ENCODE measurements at regions not wholly inside any gene's neighbourhood (a gene's known extent, or its start where the extent isn't known, plus 50 kb on each side); places are given as distances from the start of the nearest gene placed in this dataset.

GRCh38 chr13:40254394-40254793 lies 412.0 kb downstream of the FOXO1 start:
- H3K27me3 ChIP-seq = no peaks in the 10 kb centered on the region
- no peak overlapping the region for H3K4me2 ChIP-seq
- H3K36me3 ChIP-seq = no peaks in the 10 kb centered on the region

DNA sequence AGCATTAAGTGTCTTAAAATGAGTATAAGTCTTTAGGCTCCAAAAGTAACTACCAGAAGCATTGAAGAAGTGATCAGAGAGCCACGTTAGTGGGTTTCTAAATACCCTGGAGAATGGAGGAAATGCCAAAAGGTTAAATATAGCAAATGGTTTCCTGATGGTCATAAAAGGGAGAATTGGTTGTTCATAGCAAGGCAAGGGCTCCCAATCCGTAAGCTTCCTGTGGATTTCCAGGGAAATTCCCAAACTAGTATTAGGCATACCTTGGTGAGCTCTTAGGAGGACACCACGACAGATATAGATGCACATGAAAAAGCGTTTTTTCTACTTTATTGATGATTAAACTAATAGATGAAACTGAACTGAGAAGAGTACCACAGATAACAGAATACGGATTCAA lies 410.9 kb downstream of the FOXO1 start:
- no peak overlapping the region for H3K4me3 Mint-ChIP-seq
- no peak overlapping the region for H2AFZ ChIP-seq (replicated peaks)
- H3K27me3 ChIP-seq = no peaks in the 10 kb centered on the region
- H3K4me3 ChIP-seq = no peak overlapping the region
- no peak for DNase-seq (ENCODE audit: low spot score)
- H3K79me2 ChIP-seq (ENCODE audit: low read depth) = no peaks in the 10 kb centered on the region
- no peaks in the 10 kb centered on the region for H3K4me1 Mint-ChIP-seq
- no peaks in the 10 kb centered on the region for H4K20me1 ChIP-seq (ENCODE audit: low read depth)
- H3K9ac ChIP-seq = no peak overlapping the region
- H3K9me3 Mint-ChIP-seq = no peaks in the 10 kb centered on the region
- H3K27ac ChIP-seq = no peak overlapping the region
- TF ChIP-seq EZH2phosphoT487 (IDR thresholded peaks at IDR 0.05) (no peak), EZH2 (IDR thresholded peaks at IDR 0.05) (no peak)
- TF ChIP-seq, protein P1, sequence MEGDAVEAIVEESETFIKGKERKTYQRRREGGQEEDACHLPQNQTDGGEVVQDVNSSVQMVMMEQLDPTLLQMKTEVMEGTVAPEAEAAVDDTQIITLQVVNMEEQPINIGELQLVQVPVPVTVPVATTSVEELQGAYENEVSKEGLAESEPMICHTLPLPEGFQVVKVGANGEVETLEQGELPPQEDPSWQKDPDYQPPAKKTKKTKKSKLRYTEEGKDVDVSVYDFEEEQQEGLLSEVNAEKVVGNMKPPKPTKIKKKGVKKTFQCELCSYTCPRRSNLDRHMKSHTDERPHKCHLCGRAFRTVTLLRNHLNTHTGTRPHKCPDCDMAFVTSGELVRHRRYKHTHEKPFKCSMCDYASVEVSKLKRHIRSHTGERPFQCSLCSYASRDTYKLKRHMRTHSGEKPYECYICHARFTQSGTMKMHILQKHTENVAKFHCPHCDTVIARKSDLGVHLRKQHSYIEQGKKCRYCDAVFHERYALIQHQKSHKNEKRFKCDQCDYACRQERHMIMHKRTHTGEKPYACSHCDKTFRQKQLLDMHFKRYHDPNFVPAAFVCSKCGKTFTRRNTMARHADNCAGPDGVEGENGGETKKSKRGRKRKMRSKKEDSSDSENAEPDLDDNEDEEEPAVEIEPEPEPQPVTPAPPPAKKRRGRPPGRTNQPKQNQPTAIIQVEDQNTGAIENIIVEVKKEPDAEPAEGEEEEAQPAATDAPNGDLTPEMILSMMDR (IDR thresholded peaks at IDR 0.05) = no peak
- no peak overlapping the region for H3K27ac Mint-ChIP-seq
- no peak overlapping the region for H3K4me2 ChIP-seq
- H3K4me1 ChIP-seq = no peaks in the 10 kb centered on the region
- no peaks in the 10 kb centered on the region for H3K36me3 ChIP-seq
- no peaks in the 10 kb centered on the region for H3K9me3 ChIP-seq (ENCODE audit: low read depth)
- H3K36me3 Mint-ChIP-seq = no peaks in the 10 kb centered on the region
- H3K27me3 Mint-ChIP-seq (ENCODE audit: insufficient read depth, low read depth) = peaks cover 3% of the 10 kb centered on the region
- H3F3A ChIP-seq (ENCODE audit: low read depth) = no peaks in the 10 kb centered on the region

More at GRCh38 chr13:40254394-40254793, 412.0 kb downstream of the FOXO1 start:
- Histone ChIP-seq H3K9me3 (ENCODE audit: low read depth) (no peaks in the 10 kb centered on the region), H2AFZ (replicated peaks) (peak overlapping the region; percentile 27), H4K20me1 (ENCODE audit: low read depth) (no peaks in the 10 kb centered on the region), H3K79me2 (ENCODE audit: low read depth) (no peaks in the 10 kb centered on the region), H3K27ac (no peak overlapping the region), H3K4me1 (no peaks in the 10 kb centered on the region), H3K4me3 (no peak overlapping the region), H3F3A (ENCODE audit: low read depth) (no peaks in the 10 kb centered on the region), H3K9ac (no peak overlapping the region)
- Mint-ChIP-seq H3K36me3 (no peaks in the 10 kb centered on the region), H3K4me3 (no peak overlapping the region), H3K4me1 (no peaks in the 10 kb centered on the region), H3K9me3 (no peaks in the 10 kb centered on the region), H3K27me3 (ENCODE audit: insufficient read depth, low read depth) (peaks cover 3% of the 10 kb centered on the region), H3K27ac (no peak overlapping the region)
- TF ChIP-seq, protein P1 (IDR thresholded peaks at IDR 0.05) = no peak
- TF ChIP-seq EZH2 (IDR thresholded peaks at IDR 0.05) (no peak), EZH2phosphoT487 (IDR thresholded peaks at IDR 0.05) (no peak)
- DNase-seq (ENCODE audit: low spot score) = no peak

DNA sequence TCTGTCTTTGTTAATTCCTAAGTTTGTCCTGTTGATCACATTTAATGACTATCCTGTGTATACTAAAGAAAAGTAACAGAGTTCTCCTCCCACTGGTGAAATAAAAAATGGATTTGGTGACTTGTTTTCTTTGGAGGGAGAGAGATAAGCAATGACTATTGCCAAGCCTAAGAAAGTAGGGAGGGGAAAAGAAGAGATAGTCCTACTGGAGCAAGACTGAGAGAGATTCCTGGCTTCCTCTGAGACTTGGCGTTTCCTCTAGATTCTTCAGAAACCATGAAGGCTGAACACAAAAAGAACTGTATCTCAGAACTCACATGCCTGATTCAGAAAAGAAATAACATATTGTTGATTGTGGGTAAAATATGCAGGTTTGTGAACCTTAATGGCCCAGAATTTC lies 406.5 kb downstream of the FOXO1 start:
- Histone ChIP-seq H3K79me2 (ENCODE audit: low read depth) (no peaks in the 10 kb centered on the region), H2AFZ (replicated peaks) (no peak overlapping the region), H3F3A (ENCODE audit: low read depth) (no peaks in the 10 kb centered on the region), H3K4me1 (peaks cover 8% of the 10 kb centered on the region), H3K36me3 (no peaks in the 10 kb centered on the region), H3K9ac (no peak overlapping the region), H3K27me3 (no peaks in the 10 kb centered on the region), H4K20me1 (ENCODE audit: low read depth) (no peaks in the 10 kb centered on the region), H3K27ac (no peak overlapping the region), H3K9me3 (ENCODE audit: low read depth) (no peaks in the 10 kb centered on the region), H3K4me3 (no peak overlapping the region), H3K4me2 (no peak overlapping the region)
- H3K27me3 Mint-ChIP-seq (ENCODE audit: insufficient read depth, low read depth) = peaks cover 4% of the 10 kb centered on the region
- TF ChIP-seq, protein P1 (IDR thresholded peaks at IDR 0.05) = no peak
- no peak for TF ChIP-seq EZH2 (IDR thresholded peaks at IDR 0.05)
- TF ChIP-seq EZH2phosphoT487 (IDR thresholded peaks at IDR 0.05) = no peak
- H3K36me3 Mint-ChIP-seq = no peaks in the 10 kb centered on the region
- no peak for DNase-seq (ENCODE audit: low spot score)
- H3K4me3 Mint-ChIP-seq = no peak overlapping the region
- H3K27ac Mint-ChIP-seq = no peak overlapping the region
- no peaks in the 10 kb centered on the region for H3K9me3 Mint-ChIP-seq
- H3K4me1 Mint-ChIP-seq = peaks cover 8% of the 10 kb centered on the region
